Adrenal gland (tissue), 9 donors: ENCODE measurements at regions not wholly inside any gene's neighbourhood (a gene's known extent, or its start where the extent isn't known, plus 50 kb on each side); places are given as distances from the start of the nearest gene placed in this dataset.
"Not testable (repeated sequence)": the region's sequence is repeated elsewhere in the genome, so short reads cannot be mapped to it uniquely, and the experiment has no call there.

ENCODE experiments used
- DNase-seq, 7 donors: peaks; one replicate each; pipeline ENCODE4 v3.0.0-alpha.2; 2019 to 2020
- H3K27ac ChIP-seq, 5 donors: fragments of 200-600 bp; sonication (generic) in 4 of 5; 1 replicate in 3 of 5; 2 replicates in 2 of 5; pipeline versions ENCODE4 v1.5.1 to v1.8.0; 2016 to 2020; ENCODE audit warnings: mild to moderate bottlenecking in 1 of 5
- H3K27me3 ChIP-seq: fragments of 200-600 bp; 2 replicates; pipeline ENCODE4 v1.8.0; 2021
- H3K36me3 ChIP-seq, 2 donors: fragments of 200-600 bp; replicated peaks in 1 of 2; 1 replicate in 1 of 2; 2 replicates in 1 of 2; pipeline versions ENCODE4 v1.5.1 to v1.8.0; 2018 to 2022
- H3K4me1 ChIP-seq, 2 donors: fragments of 200-600 bp; replicated peaks in 1 of 2; 1 replicate in 1 of 2; 2 replicates in 1 of 2; pipeline versions ENCODE4 v1.5.1 to v1.8.0; 2018 to 2021
- H3K4me3 ChIP-seq, 4 donors: fragments of 200-600 bp; sonication (generic) in 3 of 4; one replicate each; pipeline ENCODE4 v1.5.1; 2016 to 2018
- H3K9me3 ChIP-seq, 3 donors: fragments of 200-600 bp; sonication (generic) in 1 of 3; replicated peaks in 1 of 3; 1 replicate in 2 of 3; 2 replicates in 1 of 3; pipeline versions ENCODE4 v1.5.1 to v1.8.0; 2016 to 2021
- POLR2A ChIP-seq, 2 donors: fragments of 450-650 bp; IDR thresholded peaks; one replicate each; pipeline ENCODE4 v1.6.1; 2017; ENCODE audit warnings: antibody characterized with exemption in 2 of 2, mild to moderate bottlenecking in 2 of 2, moderate library complexity in 1 of 2
- WGBS, 4 donors: extraction: QIAGEN DNeasy Blood & Tissue Kit in 2 of 4; methylation state at CpG; one replicate each; pipeline versions ENCODE4 v1.1.5 to v1.1.7; 2013 to 2017; 5-methylcytosine and 5-hydroxymethylcytosine counted together
- intact Hi-C, 2 donors: fragments of 100-400 bp; cut with DNase I; formaldehyde crosslinking; loops; one replicate each; pipeline versions ENCODE4 v1.14.1 to v1.15.0; 2022 to 2023
- TF ChIP-seq, protein P1 (sequence below), 6 experiments: fragments of 450-650 bp in 4 of 6; fragments of 200-600 bp in 2 of 6; sonication (generic) in 1 of 6; IDR thresholded peaks; 1 replicate in 5 of 6; 2 replicates in 1 of 6; pipeline versions ENCODE4 v1.5.1 to v1.8.0; 2016 to 2021; ENCODE audit warnings: antibody characterized with exemption in 6 of 6, mild to moderate bottlenecking in 2 of 6, moderate library complexity in 1 of 6
- donor health status: healthy with polysubstance abuse.
- donor health status: Bipolar disorder and iron deficiency.
- donor health status: DM: yes; HTN: yes; CAD: no.
- donor health status: DM: no; HTN: no; CAD: no.
- donor health status: DM: no; HTN: no; CAD: no.

GRCh38 chr10:84739641-84740040 lies 411.3 kb downstream of the CCSER2 start:
- Histone ChIP-seq H3K27ac (no peak overlapping the region), H3K9me3 (no peaks in the 10 kb centered on the region), H3K4me1 (no peaks in the 10 kb centered on the region), H3K4me3 (no peak overlapping the region), H3K36me3 (no peaks in the 10 kb centered on the region), H3K27me3 (no peaks in the 10 kb centered on the region)
- 38 to 87% (median 84%) methylated on average over 1 of the region's 1 CpG for WGBS, 4 donors
- intact Hi-C loops: no loop called here
- DNase-seq: no peak
- TF ChIP-seq, protein P1, sequence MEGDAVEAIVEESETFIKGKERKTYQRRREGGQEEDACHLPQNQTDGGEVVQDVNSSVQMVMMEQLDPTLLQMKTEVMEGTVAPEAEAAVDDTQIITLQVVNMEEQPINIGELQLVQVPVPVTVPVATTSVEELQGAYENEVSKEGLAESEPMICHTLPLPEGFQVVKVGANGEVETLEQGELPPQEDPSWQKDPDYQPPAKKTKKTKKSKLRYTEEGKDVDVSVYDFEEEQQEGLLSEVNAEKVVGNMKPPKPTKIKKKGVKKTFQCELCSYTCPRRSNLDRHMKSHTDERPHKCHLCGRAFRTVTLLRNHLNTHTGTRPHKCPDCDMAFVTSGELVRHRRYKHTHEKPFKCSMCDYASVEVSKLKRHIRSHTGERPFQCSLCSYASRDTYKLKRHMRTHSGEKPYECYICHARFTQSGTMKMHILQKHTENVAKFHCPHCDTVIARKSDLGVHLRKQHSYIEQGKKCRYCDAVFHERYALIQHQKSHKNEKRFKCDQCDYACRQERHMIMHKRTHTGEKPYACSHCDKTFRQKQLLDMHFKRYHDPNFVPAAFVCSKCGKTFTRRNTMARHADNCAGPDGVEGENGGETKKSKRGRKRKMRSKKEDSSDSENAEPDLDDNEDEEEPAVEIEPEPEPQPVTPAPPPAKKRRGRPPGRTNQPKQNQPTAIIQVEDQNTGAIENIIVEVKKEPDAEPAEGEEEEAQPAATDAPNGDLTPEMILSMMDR (IDR thresholded peaks at IDR 0.05): no peak
- TF ChIP-seq POLR2A (IDR thresholded peaks at IDR 0.05): no peak

DNA sequence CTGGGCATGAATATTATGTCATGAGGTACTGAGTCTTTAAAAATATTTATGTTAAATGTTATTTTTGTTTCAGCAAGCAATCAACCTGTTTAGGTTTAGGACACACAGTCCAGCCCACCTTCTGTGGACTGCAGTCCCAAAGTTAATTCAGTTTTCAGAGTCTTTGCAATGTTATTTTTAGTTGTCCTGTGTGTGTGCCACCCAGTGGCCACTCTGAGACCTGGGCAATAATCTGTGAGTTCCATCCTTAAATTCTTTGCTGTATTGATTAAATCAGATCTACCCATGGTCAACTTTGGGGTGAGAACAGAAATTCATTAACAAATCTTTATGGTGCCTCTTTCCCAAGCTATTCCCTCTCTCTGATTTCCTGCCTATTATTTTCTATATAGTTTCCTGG lies 415.1 kb downstream of the CCSER2 start:
- intact Hi-C loops: no loop called here
- no peaks in the 10 kb centered on the region for H3K27me3 ChIP-seq
- H3K36me3 ChIP-seq: no peaks in the 10 kb centered on the region
- no peak overlapping the region for H3K27ac ChIP-seq
- no peak for TF ChIP-seq POLR2A (IDR thresholded peaks at IDR 0.05)
- TF ChIP-seq, protein P1 (IDR thresholded peaks at IDR 0.05): peak in 1 of 6 experiments; percentile 23
- H3K4me3 ChIP-seq: no peak overlapping the region
- H3K9me3 ChIP-seq: no peaks in the 10 kb centered on the region
- DNase-seq: no peak
- H3K4me1 ChIP-seq: no peaks in the 10 kb centered on the region

DNA sequence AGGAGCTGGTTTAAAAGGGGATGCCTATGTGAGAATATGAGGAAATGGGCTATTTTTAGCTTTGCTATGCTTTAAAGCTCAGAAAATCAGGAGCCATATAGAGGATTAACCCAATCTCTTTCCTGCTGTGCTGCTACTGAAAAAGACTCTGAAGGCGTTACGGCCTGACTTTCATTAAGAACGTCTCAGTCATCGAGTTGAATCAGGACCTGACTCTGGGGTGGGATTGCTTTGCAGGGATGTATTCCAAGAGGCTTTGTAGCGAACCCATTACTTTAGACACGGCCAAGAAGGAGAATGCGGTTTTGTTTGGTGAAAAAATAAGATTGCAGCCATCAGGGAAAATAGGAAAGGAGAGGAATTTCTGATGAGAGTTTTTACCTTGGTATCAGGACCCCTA lies 426.9 kb downstream of the CCSER2 start:
- Histone ChIP-seq H3K36me3 (no peaks in the 10 kb centered on the region), H3K9me3 (no peaks in the 10 kb centered on the region), H3K4me1 (no peaks in the 10 kb centered on the region), H3K27ac (no peak overlapping the region), H3K4me3 (no peak overlapping the region), H3K27me3 (no peaks in the 10 kb centered on the region)
- 75 to 77% (median 77%) methylated on average over 7 of the region's 7 CpGs for WGBS, 4 donors
- TF ChIP-seq, protein P1 (IDR thresholded peaks at IDR 0.05): no peak
- TF ChIP-seq POLR2A (IDR thresholded peaks at IDR 0.05): no peak
- intact Hi-C loops: no loop called here
- no peak for DNase-seq

DNA sequence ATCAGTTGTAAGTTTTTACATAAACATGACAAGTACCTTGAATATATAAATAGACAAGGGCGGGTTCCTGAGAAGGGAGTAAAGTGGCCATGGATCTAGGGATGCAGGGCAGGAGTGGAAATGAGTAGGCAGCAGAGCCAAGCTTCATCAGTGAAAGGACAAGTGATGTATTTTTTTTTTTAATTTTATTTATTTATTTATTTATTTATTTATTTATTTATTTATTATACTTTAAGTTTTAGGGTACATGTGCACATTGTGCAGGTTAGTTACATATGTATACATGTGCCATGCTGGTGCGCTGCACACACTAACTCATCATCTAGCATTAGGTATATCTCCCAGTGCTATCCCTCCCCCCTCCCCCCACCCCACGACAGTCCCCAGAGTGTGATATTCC lies 428.3 kb downstream of the CCSER2 start:
- H3K4me1 ChIP-seq, DNase-seq, H3K4me3 ChIP-seq, intact Hi-C loops, H3K27ac ChIP-seq, H3K9me3 ChIP-seq, H3K36me3 ChIP-seq, H3K27me3 ChIP-seq: not testable (repeated sequence)
- WGBS, 4 donors: 91 to 95% (median 93%) methylated on average over 1 to 3 of the region's 3 CpGs

DNA sequence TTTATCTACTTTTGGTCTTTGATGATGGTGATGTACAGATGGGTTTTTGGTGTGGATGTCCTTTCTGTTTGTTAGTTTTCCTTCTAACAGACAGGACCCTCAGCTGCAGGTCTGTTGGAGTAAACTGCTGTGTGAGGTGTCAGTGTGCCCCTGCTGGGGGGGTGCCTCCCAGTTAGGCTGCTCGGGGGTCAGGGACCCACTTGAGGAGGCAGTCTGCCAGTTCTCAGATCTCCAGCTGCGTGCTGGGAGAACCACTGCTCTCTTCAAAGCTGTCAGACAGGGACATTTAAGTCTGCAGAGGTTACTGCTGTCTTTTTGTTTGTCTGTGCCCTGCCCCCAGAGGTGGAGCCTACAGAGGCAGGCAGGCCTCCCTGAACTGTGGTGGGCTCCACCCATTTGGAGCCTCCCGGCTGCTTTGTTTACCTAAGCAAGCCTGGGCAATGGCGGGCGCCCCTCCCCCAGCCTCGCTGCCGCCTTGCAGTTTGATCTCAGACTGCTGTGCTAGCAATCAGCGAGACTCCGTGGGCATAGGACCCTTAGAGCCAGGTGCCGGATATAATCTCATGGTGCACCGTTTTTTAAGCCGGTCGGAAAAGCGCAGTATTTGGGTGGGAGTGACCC lies 433.7 kb downstream of the CCSER2 start:
- 54 to 58% (median 56%) methylated on average over 10 to 14 of the region's 14 CpGs for WGBS, 4 donors
- H3K4me1 ChIP-seq, DNase-seq, H3K27ac ChIP-seq, H3K9me3 ChIP-seq, H3K36me3 ChIP-seq, H3K4me3 ChIP-seq, H3K27me3 ChIP-seq, intact Hi-C loops: not testable (repeated sequence)
